ENCODE measurements at regions not wholly inside any gene's neighbourhood (a gene's known extent, or its start where the extent isn't known, plus 50 kb on each side); places are given as distances from the start of the nearest gene placed in this dataset.
A peak's percentile ranks its signal among the peaks of the same experiment; 100 is the strongest.

- no peak for DNase-seq (ENCODE audit: low spot score)
Observed at GRCh38 chr10:44781131-44781530, 130.0 kb upstream of the TMEM72 start.

DNA sequence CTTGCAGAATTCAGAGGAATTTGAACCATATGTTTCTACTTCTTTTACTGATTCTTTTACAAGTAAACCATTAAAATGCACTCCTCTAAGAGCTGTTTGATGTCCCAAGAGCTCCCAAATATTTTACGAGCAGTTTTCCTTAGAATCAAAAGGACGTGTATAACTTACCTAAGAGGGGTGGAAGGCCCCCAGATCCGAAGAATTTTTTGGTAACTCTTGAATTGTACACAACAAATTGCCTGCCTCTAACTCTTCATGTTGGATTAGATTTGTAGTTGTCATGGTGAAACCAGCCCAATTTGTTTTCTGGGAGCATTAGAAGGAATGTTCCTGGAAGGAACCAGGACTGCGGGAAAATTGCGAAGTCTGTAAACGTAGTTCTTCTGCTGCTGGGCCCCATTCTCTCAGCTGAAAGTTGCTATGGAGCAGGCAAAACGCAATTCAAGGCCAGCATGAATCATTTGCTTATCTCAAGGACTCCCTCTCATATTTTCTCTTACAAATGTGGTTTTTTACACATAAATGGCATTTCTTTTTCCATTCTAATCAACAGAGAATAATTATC is 124.8 kb upstream of the TMEM72 start:
- DNase-seq (ENCODE audit: low spot score) = no peak

DNA sequence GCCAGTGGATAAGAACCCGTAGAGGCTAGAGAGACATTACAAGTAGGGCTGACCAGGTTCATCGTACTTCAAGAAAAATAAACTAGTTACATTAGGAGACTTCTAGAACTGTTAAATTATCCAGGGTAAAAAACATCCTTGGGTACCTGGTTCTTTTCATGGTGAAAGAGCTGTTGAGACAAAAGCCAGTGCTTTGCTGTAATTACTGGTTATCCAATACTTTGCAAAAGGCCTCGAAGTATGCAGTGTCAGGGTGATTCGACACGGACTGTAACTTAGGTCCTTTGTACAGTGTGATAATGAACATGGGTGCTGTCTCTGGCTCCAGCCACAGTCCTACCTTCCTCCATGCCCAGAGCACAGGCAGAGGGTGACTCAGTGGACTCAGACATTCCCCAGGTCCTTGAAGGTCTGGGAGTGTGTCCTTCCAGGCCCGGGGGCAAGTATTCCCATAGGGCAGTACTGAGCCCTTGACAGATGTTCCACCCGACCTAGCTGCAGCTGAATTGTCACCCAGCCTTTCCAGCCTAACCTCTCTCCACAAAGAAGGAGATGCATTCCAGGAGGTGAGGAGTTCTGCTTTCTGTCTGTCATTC is 123.6 kb upstream of the TMEM72 start:
- DNase-seq (ENCODE audit: low spot score) = no peak

DNA sequence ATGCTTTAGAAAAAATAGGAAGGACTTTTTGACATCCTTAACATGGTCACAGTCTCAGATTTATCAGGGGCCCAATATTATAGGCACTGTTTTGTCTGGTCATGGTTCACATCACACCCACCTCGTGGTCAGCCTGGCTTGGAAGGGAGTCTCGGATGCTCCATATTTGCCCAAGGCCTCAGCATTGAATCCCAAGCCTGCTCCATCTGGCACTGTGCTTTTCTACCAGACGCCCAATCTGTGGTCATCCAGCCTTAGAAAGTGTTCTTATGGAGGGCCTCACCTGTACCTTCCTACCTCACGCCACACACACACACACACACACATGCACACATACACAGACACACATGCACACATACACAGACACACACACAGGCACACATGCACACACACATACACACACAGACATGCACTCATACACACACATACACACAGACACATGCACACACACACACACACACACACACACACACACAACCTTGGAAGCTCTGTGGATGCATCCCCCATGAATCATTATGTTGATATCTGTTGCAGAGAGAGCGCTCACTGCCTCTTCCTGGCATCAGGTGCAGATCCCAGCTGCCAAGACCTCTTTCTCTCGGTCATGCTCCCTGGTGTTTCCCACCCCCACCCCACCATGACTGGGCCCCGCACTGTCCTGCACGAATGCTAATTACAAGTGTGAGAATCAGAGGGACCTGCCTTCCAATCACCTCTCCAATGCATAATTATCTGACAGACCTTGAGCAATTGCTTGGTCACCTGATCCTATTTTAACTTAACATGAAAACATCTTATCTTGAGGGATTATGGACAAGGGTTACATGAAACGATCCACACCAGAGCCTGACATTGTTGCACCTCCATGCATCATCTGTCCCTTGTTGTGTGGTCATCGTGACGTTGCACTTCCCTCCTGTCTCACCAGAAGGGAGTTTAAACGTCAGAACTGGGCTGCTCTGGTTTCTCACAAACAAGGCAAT is 122.7 kb upstream of the TMEM72 start:
- no peak for DNase-seq (ENCODE audit: low spot score)

DNA sequence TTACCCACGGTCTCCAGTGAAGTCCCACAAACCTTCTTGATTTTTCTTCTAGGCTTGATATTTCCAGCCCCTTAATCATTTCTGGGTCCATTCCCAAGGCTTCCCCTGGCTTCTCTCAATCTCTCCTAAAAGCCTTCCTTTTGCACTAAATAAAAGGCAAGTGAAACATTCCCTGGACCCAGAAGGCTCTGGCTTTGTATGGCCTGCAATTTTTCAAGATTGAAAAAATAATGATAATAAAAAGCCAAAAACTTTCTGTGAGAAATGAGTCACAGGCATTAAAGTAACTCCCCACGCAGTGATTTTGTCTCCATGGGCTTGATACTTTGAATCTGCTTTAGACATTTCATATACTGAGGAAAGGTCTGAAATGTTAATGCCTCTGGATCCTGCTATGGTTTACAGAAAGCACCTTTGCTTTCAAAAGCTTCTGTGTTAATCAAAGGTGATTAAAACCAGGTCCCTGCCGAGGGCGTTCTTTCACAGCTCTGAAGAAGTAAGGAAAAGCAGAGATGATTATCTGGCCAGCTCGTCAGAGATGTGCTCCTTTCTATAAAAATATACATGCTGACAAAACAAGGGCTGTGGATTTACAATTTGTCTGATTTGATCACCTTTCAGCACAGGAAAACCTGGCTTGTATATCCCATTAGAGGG is 118.9 kb upstream of the TMEM72 start:
- no peak for DNase-seq (ENCODE audit: low spot score)

DNA sequence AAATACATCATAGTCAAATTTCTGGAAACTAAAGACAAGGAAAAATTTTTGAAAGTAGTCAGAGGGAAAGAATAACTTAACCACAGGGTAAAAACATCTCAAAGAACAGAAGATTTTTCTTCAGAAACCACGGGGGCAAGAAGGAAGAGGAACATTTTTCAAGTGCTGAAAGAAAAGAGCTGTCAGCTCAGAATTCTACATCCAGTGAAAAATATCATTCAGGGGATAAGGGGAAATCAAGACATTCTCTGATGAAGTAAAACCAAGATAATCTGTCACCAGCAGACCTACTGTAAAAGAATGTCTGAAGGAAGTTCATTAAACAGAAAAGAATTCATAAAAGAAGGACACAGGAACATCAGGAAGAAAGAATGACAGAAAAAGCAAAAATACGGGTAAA is 111.2 kb upstream of the TMEM72 start:
- DNase-seq (ENCODE audit: low spot score) = no peak

- peak; percentile 78 for DNase-seq (ENCODE audit: low spot score)
Observed at GRCh38 chr10:44801383-44802327, 109.5 kb upstream of the TMEM72 start.

GRCh38 chr10:44803862-44804261 is 107.3 kb upstream of the TMEM72 start:
- DNase-seq (ENCODE audit: low spot score) = no peak

GRCh38 chr10:44804661-44805060 is 106.5 kb upstream of the TMEM72 start:
- no peak for DNase-seq (ENCODE audit: low spot score)

- no peak for DNase-seq (ENCODE audit: low spot score)
Observed at GRCh38 chr10:44805466-44806210, 105.5 kb upstream of the TMEM72 start.

GRCh38 chr10:44806950-44807349 is 104.2 kb upstream of the TMEM72 start:
- no peak for DNase-seq (ENCODE audit: low spot score)

GRCh38 chr10:44807451-44807850 is 103.7 kb upstream of the TMEM72 start:
- DNase-seq (ENCODE audit: low spot score) = no peak

DNA sequence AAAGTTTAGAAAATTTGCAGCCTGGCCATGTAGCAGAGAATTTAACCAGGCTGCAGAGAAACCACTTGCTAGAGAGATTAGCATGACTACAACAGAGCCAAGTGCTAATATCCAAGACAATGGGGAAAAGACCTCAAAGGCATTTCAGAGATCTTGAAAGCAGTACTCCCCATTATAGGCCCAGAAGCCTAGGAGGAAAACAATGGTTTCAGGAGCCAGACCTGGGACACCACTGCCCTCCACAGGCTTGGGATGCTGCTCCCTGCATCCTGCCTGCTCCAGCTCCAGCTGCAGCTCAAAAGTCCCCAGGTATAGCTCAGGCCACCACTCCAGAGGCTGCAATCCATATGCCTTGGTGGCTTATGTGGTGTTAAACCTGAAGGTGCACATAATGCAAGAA is 101.5 kb upstream of the TMEM72 start:
- no peak for DNase-seq (ENCODE audit: low spot score)

DNA sequence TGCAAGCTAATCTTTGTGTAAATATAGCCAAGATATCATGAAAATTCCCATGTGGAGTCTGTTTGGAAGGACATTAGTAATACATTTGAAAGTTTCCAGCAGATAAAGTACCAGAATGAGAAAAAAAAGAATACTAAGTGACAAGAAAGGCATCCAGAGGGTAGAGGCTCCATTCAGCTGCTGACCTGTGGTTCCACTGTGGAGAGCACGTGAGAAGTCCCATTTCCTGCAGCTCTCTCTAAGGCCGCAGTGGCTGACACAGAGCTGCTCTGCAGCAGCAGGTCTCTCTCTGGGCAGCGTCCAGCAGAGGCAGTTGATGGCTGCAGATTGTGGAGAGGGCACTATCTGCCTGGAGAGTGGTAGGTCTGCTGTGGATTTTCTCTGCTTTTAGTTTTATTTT is 100.1 kb upstream of the TMEM72 start:
- DNase-seq (ENCODE audit: low spot score) = no peak

DNA sequence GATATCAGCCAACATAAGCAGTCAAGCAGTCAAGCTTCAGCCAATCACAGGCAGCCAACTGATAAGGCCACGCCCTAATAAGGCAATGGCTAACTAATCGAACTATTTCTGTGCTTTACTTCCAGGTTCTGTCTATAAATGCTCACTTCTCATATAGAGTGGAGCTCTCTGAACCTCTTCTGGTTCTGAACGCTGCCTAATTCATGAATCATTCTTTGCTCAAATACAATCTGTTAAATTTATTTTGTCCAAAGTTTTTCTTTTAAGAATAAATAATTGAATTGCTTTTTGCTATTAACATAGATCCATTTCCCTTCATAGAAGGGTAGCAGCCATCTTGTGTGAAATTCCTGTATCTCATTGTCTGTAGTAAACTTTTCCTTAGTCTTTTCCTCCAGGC is 97.9 kb upstream of the TMEM72 start:
- DNase-seq (ENCODE audit: low spot score) = no peak

DNA sequence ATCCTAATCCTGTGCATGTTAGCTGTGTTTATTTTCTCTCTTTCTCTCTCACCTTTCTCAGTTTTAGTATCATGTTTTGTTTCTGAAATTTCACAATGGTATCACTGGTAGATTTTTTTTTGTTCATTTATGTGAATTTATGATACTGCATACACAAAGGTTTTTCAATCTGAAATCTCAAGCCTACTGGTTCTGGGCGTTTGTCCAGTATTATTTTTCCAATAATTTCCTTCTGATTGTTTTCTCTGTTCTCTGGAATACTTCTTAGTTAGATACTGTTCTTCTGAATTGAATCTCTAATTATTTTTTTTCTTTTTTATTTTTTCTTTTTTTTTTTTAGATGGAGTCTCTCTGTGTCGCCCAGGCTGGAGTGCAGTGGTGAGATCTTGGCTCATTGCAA is 96.2 kb upstream of the TMEM72 start:
- DNase-seq (ENCODE audit: low spot score) = no peak

GRCh38 chr10:44818041-44818649 is 93.0 kb upstream of the TMEM72 start:
- no peak for DNase-seq (ENCODE audit: low spot score)

DNA sequence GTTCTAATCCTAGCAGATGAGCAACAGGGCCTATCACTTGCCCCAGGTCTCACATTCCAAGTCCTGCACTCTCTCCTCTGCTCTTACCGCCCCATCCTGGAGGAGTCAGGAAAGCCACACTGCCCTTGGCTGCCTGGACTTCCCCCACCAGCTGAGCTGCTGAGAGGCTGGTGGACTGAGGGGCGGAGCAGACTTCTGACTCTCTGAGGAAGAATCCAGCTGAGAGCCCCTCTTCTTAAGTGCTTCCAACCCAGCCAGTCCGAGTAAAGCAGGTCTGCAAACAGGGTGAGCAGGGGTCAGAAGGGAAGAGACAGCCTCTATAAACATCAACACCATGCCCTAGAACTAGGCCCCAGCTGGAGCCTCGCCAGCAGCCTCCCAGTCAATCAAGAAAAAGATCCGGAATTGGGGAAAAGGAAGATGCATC is 92.4 kb upstream of the TMEM72 start:
- no peak for DNase-seq (ENCODE audit: low spot score)

DNA sequence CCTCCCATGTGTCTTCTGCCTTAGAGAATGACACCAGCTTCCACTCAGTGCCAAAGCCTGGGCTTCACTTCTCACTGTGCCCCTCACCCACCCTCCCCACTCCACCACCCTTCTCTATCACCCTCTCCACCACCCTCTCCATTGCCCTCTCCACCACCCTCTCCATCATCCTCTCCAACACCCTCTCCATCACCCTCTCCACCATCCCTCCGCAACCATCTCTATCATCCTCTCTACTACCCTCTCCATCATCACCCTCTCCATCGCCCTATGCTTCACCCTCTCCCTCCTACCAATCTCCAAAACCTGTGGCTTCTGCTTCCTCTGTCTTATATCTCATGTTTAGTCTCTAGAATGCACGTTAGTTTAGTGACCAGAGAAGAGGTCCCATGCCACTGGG is 91.0 kb upstream of the TMEM72 start:
- DNase-seq (ENCODE audit: low spot score) = no peak

GRCh38 chr10:44821290-44821689 is 89.8 kb upstream of the TMEM72 start:
- DNase-seq (ENCODE audit: low spot score) = no peak

Measured in LoVo (cell line).